Coronary artery (tissue), 2 donors: ENCODE measurements at regions not wholly inside any gene's neighbourhood (a gene's known extent, or its start where the extent isn't known, plus 50 kb on each side); places are given as distances from the start of the nearest gene placed in this dataset.

ENCODE experiments used
- DNase-seq: peaks from one replicate; pipeline ENCODE4 v3.0.0-alpha.2; 2017; ENCODE audit warnings: low spot score
- H3K27ac ChIP-seq, 2 donors: fragments of 200-600 bp; sonication (generic); one replicate each; pipeline ENCODE4 v1.5.1; 2016 to 2019
- H3K4me3 ChIP-seq: fragments of 200-600 bp; sonication (generic); 2 replicates; pipeline ENCODE4 v1.5.1; 2016; ENCODE audit warnings: mild to moderate bottlenecking, moderate library complexity
- TF ChIP-seq, protein P1 (sequence below): fragments of 200-600 bp; sonication (generic); IDR thresholded peaks from one replicate; pipeline ENCODE4 v1.5.1; 2019; ENCODE audit warnings: antibody characterized with exemption

DNA sequence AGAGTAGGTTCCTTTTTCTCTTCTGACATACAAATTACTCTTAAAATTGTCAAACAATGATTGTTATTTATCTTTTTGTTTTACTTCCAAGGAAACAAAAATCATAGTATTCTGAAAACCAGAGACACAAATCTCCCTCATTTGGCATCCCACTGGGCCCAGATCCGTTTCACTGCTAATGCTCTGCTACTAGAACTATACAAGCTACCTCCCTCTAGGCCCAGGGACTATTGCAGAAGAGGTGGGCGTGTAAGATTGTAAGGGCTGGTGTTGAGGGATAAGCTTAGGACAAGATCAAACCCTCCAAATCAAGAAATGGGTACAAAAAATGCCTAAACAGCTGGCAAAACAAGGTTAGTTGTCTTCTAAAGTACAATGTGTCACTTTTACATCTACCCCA is 928.9 kb upstream of the CDH10 start:
- no peak for DNase-seq
- Histone ChIP-seq H3K4me3 (no peak overlapping the region), H3K27ac (no peak overlapping the region)
- TF ChIP-seq, protein P1, sequence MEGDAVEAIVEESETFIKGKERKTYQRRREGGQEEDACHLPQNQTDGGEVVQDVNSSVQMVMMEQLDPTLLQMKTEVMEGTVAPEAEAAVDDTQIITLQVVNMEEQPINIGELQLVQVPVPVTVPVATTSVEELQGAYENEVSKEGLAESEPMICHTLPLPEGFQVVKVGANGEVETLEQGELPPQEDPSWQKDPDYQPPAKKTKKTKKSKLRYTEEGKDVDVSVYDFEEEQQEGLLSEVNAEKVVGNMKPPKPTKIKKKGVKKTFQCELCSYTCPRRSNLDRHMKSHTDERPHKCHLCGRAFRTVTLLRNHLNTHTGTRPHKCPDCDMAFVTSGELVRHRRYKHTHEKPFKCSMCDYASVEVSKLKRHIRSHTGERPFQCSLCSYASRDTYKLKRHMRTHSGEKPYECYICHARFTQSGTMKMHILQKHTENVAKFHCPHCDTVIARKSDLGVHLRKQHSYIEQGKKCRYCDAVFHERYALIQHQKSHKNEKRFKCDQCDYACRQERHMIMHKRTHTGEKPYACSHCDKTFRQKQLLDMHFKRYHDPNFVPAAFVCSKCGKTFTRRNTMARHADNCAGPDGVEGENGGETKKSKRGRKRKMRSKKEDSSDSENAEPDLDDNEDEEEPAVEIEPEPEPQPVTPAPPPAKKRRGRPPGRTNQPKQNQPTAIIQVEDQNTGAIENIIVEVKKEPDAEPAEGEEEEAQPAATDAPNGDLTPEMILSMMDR = no peak

DNA sequence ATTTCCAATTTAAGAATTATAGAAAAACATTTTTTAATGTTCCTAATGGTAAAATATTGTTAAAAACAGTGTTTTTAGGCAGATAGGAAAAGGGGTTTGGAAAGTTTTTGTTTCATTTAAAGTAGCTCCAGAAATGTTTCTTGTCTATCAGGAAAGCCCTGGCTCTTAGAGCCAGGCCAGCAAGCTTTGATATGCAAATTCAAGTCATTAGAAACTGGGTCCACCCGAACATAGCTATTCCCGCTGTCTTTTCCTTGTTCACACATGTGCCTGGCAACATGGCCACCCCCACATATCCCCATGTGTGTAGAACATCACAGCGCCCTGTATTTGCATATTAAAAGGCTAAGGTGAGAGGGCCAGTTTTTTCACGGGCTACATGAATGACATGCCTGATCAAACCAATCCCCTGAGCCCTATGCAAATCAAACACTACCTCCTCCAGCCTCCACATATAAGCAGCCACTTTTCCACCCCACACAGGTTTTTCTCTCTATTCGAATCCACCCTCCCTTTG is 925.3 kb upstream of the CDH10 start:
- DNase-seq = no peak
- H3K4me3 ChIP-seq = no peak overlapping the region
- H3K27ac ChIP-seq = no peak overlapping the region
- TF ChIP-seq, protein P1 = no peak

DNA sequence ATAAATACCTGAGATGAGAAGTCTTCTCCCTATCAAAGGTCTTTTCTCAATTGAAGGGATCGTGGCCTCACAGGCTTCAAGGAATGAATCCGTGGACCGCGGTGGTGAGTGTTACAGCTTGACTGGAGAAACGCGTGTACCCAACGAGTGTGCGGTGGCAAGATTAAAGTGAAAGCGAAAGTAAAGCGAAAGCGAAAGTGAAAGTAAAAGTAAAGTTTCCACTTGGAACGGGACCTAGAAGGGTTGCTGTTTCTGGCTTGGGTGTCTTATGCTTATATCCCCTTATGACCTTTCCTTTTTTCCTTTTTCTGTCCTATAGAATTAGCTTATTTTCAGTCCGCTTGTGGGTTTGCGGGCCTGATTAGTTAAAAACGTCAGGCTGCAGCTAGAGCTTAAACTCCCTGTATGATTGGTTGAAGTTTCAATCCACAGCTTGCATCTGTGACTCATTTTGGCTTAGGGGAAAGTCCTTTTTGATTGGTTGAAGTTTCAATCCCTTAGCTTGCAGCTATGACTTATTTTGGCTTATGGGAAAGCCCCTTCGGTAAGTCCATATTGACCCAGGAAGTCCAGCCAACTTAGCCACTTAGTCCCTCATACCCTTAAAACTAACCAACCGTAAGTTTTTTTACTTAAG is 924.3 kb upstream of the CDH10 start:
- TF ChIP-seq, protein P1 = no peak
- DNase-seq = no peak

DNA sequence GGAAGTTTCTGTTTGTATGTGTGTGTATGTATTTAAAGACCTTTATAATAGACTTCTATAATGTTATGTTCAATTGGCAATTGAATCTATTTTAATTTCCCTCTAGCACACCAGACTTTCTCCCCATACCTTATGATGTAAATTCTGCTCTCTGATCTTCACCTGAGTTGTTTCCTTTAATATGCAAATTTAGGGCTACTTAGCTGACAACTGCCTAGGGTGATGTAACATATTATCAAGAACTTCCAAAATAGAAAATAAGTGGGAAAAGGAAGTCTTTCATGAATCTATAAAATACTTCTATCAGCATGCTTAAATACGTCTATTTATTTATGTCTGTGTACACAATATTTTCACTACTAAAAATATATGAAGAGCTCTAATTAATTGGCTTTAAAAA is 923.5 kb upstream of the CDH10 start:
- TF ChIP-seq, protein P1 = no peak
- no peak for DNase-seq
- Histone ChIP-seq H3K4me3 (no peak overlapping the region), H3K27ac (no peak overlapping the region)

More for the DNA sequence above, 924.3 kb upstream of the CDH10 start:
- H3K4me3 ChIP-seq = no peak overlapping the region
- H3K27ac ChIP-seq = no peak overlapping the region

DNA sequence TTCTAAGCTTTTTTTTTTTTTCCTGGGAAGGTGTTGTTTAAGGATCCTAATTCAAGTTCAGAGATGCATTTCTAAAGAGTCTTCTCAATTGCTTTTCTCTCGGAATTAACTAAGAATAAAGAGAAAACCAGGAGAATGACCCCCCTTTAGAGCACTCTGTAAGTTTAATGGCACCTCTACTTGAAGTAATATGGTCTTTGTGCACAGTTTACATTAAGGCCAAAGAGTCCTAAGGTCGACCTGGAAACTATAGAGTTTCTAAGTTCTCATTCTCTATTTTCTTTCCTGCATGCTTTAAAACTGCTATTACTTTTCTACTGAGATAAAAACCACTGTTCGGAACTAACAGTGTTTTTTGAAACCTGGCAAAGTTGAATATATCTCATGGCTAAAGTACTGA is 923.1 kb upstream of the CDH10 start:
- Histone ChIP-seq H3K27ac (no peak overlapping the region), H3K4me3 (no peak overlapping the region)
- no peak for DNase-seq
- TF ChIP-seq, protein P1 = no peak

DNA sequence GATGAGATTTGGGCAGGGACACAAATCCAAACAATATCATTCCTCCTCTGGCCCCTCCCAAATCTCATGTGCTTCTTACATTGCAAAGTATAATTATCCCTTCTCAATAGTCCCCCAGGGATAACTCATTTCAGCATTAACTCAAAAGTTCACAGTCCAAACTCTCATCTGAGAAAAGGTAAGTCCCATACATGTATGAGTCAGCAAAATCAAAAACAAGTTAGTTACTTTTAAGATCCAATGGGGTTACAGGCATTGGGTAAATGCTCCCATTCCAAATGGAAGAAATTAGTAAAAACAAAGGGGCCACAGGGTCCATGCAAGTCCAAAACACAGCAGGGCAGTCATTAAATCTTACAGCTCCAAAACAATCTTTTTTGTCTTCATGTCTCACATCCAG is 917.9 kb upstream of the CDH10 start:
- H3K4me3 ChIP-seq = no peak overlapping the region
- TF ChIP-seq, protein P1 = no peak
- H3K27ac ChIP-seq = no peak overlapping the region
- DNase-seq = no peak

DNA sequence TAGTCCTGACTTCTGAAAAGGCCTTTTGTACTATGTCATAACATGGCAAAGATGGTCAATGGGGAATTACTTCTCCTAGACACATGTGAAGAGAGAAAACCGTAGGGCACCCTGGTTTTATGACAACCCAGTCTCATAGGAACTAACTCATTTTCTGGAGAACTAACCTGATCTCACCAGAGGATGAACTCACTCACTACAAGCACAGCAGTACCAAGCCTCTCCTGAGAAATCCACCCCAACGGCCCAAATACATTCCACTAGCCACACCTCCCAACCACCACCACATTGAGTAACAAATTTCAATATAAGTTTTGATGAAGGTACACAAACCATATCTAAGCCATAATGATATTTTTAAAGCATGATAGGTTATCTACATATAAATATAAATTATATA is 909.3 kb upstream of the CDH10 start:
- Histone ChIP-seq H3K27ac (no peak overlapping the region), H3K4me3 (no peak overlapping the region)
- no peak for DNase-seq
- TF ChIP-seq, protein P1 = no peak
